Body of pancreas (tissue), 4 donors: ENCODE measurements at regions not wholly inside any gene's neighbourhood (a gene's known extent, or its start where the extent isn't known, plus 50 kb on each side); places are given as distances from the start of the nearest gene placed in this dataset.

Source experiments
- ATAC-seq: fragments of 150-250 bp; one replicate; pipeline ENCODE4 v1.9.1; 2016
- DNase-seq, 4 donors: peaks; one replicate each; pipeline ENCODE4 v3.0.0-alpha.2; 2019
- H3K27ac ChIP-seq, 4 donors: fragments of 200-600 bp; sonication (generic); 1 replicate in 3 of 4; 2 replicates in 1 of 4; pipeline versions ENCODE4 v1.5.1 to v1.6.1; 2016 to 2019; ENCODE audit warnings: mild to moderate bottlenecking in 1 of 4, mixed read lengths in 1 of 4, moderate library complexity in 1 of 4
- H3K27me3 ChIP-seq, 2 donors: fragments of 200-600 bp; sonication (generic); one replicate each; pipeline ENCODE4 v1.6.0; 2016; ENCODE audit warnings: mild to moderate bottlenecking in 1 of 2
- H3K36me3 ChIP-seq, 2 donors: fragments of 200-600 bp; sonication (generic); replicated peaks in 1 of 2; 2 replicates each; pipeline ENCODE4 v1.5.1; 2016; ENCODE audit warnings: low read depth in 2 of 2; ENCODE audit not compliant: insufficient read depth in 1 of 2
- H3K4me1 ChIP-seq: fragments of 200-600 bp; sonication (generic); one replicate; pipeline ENCODE4 v1.6.0; 2016
- H3K4me3 ChIP-seq, 2 donors: fragments of 200-600 bp; sonication (generic); 1 replicate in 1 of 2; 2 replicates in 1 of 2; pipeline ENCODE4 v1.5.1; 2016 to 2019
- H3K9me3 ChIP-seq, 3 donors: fragments of 200-600 bp; sonication (generic); 1 replicate in 2 of 3; 2 replicates in 1 of 3; pipeline ENCODE4 v1.5.1; 2016
- POLR2A ChIP-seq, 3 donors: fragments of 450-650 bp; IDR thresholded peaks; one replicate each; pipeline ENCODE4 v1.6.1; 2016; ENCODE audit warnings: antibody characterized with exemption in 3 of 3, mild to moderate bottlenecking in 2 of 3
- WGBS, 2 donors: methylation state at CpG; one replicate each; pipeline ENCODE4 v1.1.5; 2017; 5-methylcytosine and 5-hydroxymethylcytosine counted together
- intact Hi-C: fragments of 100-400 bp; cut with DNase I; formaldehyde crosslinking; loops from one replicate; pipeline ENCODE4 v1.15.1; 2023
- TF ChIP-seq, protein P1 (sequence below), 7 experiments: fragments of 450-650 bp in 4 of 7; fragments of 200-600 bp in 3 of 7; sonication (generic) in 3 of 7; IDR thresholded peaks; one replicate each; pipeline ENCODE4 v1.5.1; 2016 to 2019; ENCODE audit warnings: antibody characterized with exemption in 7 of 7

DNA sequence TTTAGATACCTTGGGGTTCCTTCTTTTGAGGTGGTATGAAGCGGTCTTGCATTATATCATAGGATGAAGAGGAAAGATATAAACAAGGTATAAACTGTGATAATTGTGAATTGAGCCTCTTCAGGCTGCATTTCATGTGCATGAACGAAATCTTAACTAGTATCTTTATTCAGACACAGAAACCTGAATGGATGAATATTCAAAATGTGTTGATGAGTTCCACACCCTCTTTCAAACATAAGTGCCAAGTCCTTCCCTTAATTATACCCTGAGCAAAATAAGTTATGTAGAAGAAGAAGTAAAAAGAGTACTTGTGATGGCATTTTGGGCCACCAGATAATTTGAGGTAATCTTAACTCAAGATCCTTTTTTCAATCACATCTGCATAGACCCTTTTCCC lies 103.1 kb upstream of the CFAP20DC start:
- Histone ChIP-seq H3K9me3 (no peaks in the 10 kb centered on the region), H3K36me3 (no peaks in the 10 kb centered on the region), H3K4me1 (no peaks in the 10 kb centered on the region), H3K4me3 (no peak overlapping the region), H3K27me3 (no peaks in the 10 kb centered on the region), H3K27ac (no peak overlapping the region)
- no peak for TF ChIP-seq POLR2A (IDR thresholded peaks at IDR 0.05)
- TF ChIP-seq, protein P1, sequence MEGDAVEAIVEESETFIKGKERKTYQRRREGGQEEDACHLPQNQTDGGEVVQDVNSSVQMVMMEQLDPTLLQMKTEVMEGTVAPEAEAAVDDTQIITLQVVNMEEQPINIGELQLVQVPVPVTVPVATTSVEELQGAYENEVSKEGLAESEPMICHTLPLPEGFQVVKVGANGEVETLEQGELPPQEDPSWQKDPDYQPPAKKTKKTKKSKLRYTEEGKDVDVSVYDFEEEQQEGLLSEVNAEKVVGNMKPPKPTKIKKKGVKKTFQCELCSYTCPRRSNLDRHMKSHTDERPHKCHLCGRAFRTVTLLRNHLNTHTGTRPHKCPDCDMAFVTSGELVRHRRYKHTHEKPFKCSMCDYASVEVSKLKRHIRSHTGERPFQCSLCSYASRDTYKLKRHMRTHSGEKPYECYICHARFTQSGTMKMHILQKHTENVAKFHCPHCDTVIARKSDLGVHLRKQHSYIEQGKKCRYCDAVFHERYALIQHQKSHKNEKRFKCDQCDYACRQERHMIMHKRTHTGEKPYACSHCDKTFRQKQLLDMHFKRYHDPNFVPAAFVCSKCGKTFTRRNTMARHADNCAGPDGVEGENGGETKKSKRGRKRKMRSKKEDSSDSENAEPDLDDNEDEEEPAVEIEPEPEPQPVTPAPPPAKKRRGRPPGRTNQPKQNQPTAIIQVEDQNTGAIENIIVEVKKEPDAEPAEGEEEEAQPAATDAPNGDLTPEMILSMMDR (IDR thresholded peaks at IDR 0.05), result no peak
- no peak for ATAC-seq
- intact Hi-C loops, result no loop called here
- 67 to 75% methylated on average over 2 of the region's 2 CpGs for WGBS, 2 donors
- no peak for DNase-seq

DNA sequence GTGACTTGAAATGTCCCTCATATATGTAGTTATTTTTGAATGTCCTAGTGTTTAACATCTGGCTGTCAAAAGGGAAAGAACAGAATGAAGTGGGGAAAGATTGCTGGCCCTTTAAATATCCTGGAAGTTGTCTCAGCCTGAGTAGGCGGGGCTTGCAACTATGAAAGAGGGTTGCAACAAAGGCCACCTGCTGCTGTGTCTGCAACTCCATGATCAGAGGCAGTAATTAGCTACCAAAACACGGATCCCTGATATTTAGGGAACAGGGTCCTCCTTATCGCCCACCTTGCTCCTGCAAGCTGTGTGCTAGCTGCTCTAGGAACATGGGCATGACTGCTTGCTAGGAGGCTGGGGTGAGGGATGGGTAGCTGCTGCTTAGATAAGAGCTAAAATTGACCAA lies 100.2 kb upstream of the CFAP20DC start:
- intact Hi-C loops, result no loop called here
- no peaks in the 10 kb centered on the region for H3K9me3 ChIP-seq
- ATAC-seq (no peak), DNase-seq (no peak)
- no peaks in the 10 kb centered on the region for H3K27me3 ChIP-seq
- H3K4me1 ChIP-seq, result no peaks in the 10 kb centered on the region
- WGBS, 2 donors, result 40 to 47% methylated on average over 2 to 3 of the region's 3 CpGs
- no peaks in the 10 kb centered on the region for H3K36me3 ChIP-seq
- TF ChIP-seq, protein P1 (IDR thresholded peaks at IDR 0.05), result no peak
- TF ChIP-seq POLR2A (IDR thresholded peaks at IDR 0.05), result no peak
- H3K4me3 ChIP-seq, result no peak overlapping the region
- H3K27ac ChIP-seq, result no peak overlapping the region

DNA sequence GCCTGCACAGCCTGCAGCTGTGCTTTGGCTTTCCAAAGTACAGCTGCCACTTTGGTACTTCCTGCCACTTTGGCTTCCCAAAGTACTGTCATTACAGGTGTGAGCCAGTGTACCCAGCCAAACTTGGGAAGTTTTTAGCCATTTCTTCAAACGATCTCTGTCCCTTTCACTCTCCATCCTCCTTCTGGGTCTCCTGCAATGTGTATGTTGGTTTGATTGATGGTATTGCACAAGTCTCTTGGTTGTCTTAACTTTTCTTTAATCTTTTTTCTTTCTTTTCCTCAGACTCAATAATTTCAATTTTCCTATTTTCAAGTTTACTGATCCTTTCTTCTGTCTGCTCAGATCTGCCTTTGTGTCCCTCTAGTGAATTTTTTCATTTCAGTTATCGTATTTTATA lies 99.3 kb upstream of the CFAP20DC start:
- TF ChIP-seq, protein P1 (IDR thresholded peaks at IDR 0.05), result no peak
- TF ChIP-seq POLR2A (IDR thresholded peaks at IDR 0.05), result no peak
- Histone ChIP-seq H3K4me3 (no peak overlapping the region), H3K4me1 (no peaks in the 10 kb centered on the region), H3K27ac (no peak overlapping the region), H3K27me3 (no peaks in the 10 kb centered on the region), H3K9me3 (no peaks in the 10 kb centered on the region), H3K36me3 (no peaks in the 10 kb centered on the region)
- intact Hi-C loops, result no loop called here
- DNase-seq (no peak), ATAC-seq (no peak)
- WGBS, 2 donors, result 71 to 78% methylated on average over 2 of the region's 2 CpGs

DNA sequence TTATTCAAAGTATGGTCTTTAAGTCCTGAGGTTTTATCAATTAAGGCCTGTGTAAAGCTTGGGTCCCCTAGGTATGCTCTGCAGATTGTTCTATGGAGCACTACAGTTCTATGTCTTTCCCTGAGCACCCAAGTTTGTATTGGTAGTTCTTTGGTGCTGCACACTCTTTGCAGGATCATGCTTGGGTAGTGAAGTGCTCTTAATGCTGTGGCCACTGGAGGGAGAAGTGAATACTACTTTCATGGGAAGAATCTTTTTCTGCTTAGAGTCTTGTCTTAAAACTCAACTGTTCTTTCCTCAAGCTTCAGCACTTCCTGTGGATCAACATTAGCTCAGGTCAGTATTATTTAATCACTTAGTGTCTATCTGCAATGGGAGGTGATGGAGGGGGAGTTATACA lies 93.6 kb upstream of the CFAP20DC start:
- no peak overlapping the region for H3K4me3 ChIP-seq
- TF ChIP-seq POLR2A (IDR thresholded peaks at IDR 0.05), result no peak
- TF ChIP-seq, protein P1 (IDR thresholded peaks at IDR 0.05), result no peak
- H3K36me3 ChIP-seq, result no peaks in the 10 kb centered on the region
- H3K27me3 ChIP-seq, result no peaks in the 10 kb centered on the region
- no peak for ATAC-seq
- no peak overlapping the region for H3K27ac ChIP-seq
- no peak for DNase-seq
- no peaks in the 10 kb centered on the region for H3K4me1 ChIP-seq
- H3K9me3 ChIP-seq, result no peaks in the 10 kb centered on the region
- intact Hi-C loops, result no loop called here

DNA sequence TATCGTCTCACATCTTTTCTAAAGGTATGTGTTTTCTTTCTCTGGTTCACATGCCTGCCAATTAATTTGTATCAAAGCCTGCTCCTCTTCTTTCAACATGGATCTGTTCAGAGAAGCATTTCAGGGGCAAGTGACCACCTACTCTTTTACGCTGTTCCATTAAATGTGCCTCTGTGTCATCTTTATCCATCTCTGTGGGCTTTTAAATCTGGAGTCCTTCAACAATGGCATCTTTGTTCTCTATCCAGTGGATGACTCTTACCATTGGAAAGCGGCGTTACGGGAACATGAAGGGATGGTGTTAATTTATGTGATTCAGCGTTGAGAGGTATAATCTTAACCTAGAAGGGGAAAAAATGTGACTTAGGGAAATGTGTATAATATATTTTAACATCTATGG lies 92.7 kb upstream of the CFAP20DC start:
- no peak for TF ChIP-seq POLR2A (IDR thresholded peaks at IDR 0.05)
- TF ChIP-seq, protein P1 (IDR thresholded peaks at IDR 0.05), result no peak
- Histone ChIP-seq H3K4me1 (no peaks in the 10 kb centered on the region), H3K36me3 (no peaks in the 10 kb centered on the region), H3K9me3 (no peaks in the 10 kb centered on the region), H3K27me3 (no peaks in the 10 kb centered on the region), H3K27ac (no peak overlapping the region), H3K4me3 (no peak overlapping the region)
- intact Hi-C loops, result no loop called here
- no peak for DNase-seq
- 61 to 73% methylated on average over 6 of the region's 6 CpGs for WGBS, 2 donors
- ATAC-seq, result no peak
